Stimulated activated CD8-positive, alpha-beta memory T cell treated with anti-CD3 and anti-CD28 coated beads, Interleukin-2, amount 100 ng/mL, for 48 hours (primary cell): ENCODE measurements at regions not wholly inside any gene's neighbourhood (a gene's known extent, or its start where the extent isn't known, plus 50 kb on each side); places are given as distances from the start of the nearest gene placed in this dataset.
"Not testable (repeated sequence)": the region's sequence is repeated elsewhere in the genome, so short reads cannot be mapped to it uniquely, and the experiment has no call there.

Experiments used
- DNase-seq, 2 donors: peaks; one replicate each; pipeline ENCODE4 v3.0.0-alpha.2; 2020; ENCODE audit warnings: low read depth in 2 of 2

GRCh38 chrX:53883196-53883595 lies 161.1 kb downstream of the PHF8 start:
- no peak for DNase-seq

DNA sequence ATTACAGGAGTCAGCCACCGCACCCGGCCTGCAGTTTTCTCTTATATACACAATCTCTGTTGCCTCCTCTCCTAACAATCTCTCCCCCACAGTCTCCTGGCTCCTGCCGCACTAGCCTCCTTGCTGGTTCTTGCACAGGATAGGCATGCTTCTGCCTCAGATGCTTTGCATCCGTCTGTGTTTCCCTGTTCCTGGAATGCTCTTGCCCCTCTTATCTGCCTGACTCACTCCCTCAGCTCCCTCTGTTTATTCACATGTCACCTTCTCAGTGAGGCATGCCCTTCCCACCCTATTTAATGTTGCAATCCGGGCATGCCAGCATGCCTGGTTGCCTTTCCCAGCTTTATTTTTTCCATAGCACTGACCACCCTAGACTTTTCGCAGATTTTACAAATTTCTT lies 161.9 kb downstream of the PHF8 start:
- DNase-seq = no peak

DNA sequence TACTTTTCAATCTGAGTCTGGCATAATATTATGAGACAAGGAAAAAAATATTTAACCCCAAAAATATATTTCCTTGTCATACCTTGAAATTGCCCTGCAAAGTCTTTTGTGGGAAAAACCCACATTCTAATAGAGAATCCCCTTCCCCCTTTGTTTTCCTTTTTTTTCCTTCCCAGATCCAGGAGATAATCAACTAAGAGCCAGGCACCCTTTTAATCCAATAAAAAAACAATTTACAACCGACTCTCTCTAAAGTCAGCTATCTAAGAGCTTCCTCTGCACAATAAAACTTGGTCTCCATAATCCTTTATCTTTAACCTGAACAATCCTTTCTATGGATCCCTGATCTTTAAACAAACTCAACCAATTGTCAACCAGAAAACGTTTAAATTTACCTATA lies 163.5 kb downstream of the PHF8 start:
- not testable (repeated sequence) for DNase-seq

- no peak for DNase-seq
Observed at GRCh38 chrX:53859890-53860289, 173.4 kb upstream of the HUWE1 start.

GRCh38 chrX:53831662-53832635 lies 145.4 kb upstream of the HUWE1 start:
- DNase-seq = peak; percentile 3 to 18

- no peak for DNase-seq
Observed at GRCh38 chrX:53824686-53825085, 138.2 kb upstream of the HUWE1 start.

GRCh38 chrX:53818115-53818514 lies 131.6 kb upstream of the HUWE1 start:
- DNase-seq = not testable (repeated sequence)

- no peak for DNase-seq
Observed at GRCh38 chrX:53817548-53817947, 131.0 kb upstream of the HUWE1 start.

- DNase-seq = no peak
Observed at GRCh38 chrX:53813670-53814440, 127.3 kb upstream of the HUWE1 start.

- DNase-seq = no peak
Observed at GRCh38 chrX:53798281-53798680, 111.8 kb upstream of the HUWE1 start.

- no peak for DNase-seq
Observed at GRCh38 chrX:53795576-53795975, 109.1 kb upstream of the HUWE1 start.

DNA sequence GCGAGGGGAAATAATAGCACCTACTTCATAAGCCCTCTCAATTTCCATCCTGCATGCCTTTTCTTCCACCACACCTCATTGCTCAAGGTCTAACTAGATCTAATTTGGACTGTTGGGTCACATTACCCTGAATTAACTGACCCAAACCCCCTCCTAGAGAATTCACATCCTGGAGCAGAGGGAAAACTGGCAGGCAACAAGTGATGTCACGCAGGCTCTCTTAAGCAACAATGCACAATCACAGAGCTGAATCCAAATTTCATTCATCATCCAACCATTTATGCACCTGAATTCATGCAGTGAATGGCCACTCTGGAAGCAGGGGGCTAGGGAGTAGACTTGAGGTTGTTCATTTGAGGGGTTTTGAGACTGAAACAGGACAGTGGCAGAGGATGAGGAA lies 107.7 kb upstream of the HUWE1 start:
- DNase-seq = no peak

- no peak for DNase-seq
Observed at GRCh38 chrX:53768865-53769264, 82.3 kb upstream of the HUWE1 start.

DNA sequence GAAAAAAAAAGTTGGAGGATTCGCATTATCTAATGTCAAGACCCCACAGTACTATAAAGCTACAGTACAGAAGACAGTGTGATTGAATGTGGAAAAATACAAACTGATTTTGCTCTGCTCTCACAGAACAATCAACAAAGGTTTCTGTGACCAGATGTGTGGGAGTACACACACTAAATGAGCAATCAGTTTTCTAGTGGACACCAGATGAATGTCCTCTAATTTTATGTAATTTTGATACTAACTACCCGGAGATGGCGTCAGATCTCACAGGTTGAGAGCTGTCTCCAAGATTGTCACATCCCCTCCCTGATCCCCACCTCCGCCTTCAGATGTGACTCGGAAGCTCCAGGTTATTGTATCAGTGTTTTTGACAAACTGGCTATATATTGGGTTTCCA lies 81.9 kb upstream of the HUWE1 start:
- no peak for DNase-seq

DNA sequence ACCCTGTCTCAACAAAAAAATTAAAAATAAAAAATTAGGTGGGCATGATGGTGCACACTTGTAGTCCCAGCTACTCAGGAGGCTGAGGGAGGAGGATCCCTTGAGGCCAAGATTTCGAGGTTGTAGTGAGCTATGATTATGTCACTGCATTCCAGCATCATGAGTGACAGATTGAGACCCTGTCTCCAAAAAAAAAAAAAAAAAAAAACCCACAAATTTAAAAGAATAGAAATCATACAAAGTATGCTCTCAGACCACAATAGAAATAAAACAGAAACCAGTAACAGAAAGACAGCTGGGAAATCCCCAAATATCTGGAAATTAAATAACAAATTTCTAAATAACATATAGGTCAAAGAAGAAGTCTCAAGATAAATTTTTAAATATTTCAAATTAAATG lies 81.0 kb upstream of the HUWE1 start:
- no peak for DNase-seq

GRCh38 chrX:53757181-53757580 lies 70.7 kb upstream of the HUWE1 start:
- DNase-seq = not testable (repeated sequence)

DNA sequence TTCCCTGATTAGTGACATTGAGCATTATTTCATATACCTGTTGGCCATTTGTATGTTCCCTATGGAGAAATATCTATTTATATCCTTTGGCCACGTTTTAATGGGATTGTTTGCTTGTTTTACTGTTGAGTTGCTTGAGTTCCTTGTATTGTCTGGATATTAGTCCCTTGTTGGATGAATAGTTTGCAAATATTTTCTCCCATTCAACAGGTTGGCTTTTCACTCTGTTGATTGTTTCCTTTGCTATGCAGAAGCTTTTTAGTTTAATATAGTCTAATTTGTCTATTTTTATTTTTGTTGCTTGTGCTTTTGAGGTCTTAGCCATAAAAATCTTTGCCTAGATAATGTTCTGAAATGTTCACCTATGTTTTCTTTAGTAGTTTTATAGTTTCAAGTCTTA lies 60.2 kb upstream of the HUWE1 start:
- DNase-seq = no peak

GRCh38 chrX:53743244-53743643 lies 56.7 kb upstream of the HUWE1 start:
- DNase-seq = no peak

DNA sequence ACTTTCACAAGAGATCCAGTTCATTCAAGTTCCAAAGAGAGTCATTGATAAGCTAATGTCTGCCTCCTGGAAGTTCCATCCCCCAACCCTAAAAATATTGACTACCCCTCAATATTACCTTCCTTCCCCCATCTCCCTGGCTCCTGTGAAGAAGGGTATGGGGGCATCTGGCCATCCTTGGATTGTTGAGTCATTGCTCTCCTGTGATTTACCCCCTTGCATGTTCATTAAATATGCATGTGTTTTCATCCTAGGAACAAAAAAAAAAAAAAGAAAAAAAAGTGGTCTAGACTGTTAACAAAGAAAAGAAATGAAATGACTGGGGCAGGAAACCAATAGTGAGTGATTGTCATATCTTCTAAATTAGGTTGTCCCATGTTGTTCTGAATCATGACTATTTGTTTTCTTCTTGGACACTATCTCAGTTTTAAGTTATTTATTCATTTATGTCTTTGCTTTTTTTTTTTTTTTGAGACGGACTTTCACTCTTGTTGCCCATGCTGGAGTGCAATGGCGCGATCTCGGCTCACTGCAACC lies 51.9 kb upstream of the HUWE1 start:
- DNase-seq = no peak
